HG03159 (cell line): ENCODE measurements at regions not wholly inside any gene's neighbourhood (a gene's known extent, or its start where the extent isn't known, plus 50 kb on each side); places are given as distances from the start of the nearest gene placed in this dataset.

Source experiments
- ATAC-seq: cut with Tn5 transposase; IDR thresholded peaks from one replicate; pipeline ENCODE4 v1.9.1; 2021; ENCODE audit warnings: mild to moderate bottlenecking, moderate library complexity; ENCODE audit not compliant: unreplicated experiment

DNA sequence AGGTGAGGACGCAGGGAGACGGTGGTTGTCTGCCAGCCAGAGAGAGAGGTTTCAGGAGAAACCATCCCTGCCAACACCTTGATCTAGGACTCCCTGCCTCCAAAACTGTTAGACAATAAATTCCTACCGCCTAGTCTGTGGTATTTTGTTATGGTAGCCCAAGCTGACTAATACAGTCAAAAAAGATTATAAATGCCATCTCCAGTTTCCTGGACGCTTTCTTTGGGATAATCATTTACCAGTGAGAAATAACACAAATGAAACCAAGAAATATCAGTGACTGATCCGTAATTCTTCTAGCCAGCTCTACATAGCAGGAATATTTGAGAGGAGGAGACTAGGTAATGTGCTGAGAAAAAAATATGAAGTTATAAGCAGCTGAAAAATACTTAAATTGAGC is 707.8 kb upstream of the LMCD1 start:
- no peak for ATAC-seq

DNA sequence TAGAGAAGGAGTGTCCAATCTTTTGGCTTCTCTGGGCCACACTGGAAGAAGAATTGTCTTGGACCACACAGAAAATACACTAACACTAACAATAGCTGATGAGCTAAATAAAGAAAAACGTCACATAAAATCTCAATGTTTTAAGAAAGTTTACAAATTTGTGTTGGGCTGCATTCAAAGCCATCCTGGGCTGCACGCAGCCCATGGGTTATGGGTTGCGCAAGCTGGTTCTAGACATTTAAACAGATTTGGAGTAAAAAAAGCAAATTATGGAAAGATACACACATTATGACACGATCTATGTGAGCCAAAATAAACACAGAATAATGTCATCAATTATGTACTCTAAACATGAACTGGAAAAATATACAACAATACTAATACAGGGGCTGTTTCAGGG is 703.3 kb upstream of the LMCD1 start:
- no peak for ATAC-seq

DNA sequence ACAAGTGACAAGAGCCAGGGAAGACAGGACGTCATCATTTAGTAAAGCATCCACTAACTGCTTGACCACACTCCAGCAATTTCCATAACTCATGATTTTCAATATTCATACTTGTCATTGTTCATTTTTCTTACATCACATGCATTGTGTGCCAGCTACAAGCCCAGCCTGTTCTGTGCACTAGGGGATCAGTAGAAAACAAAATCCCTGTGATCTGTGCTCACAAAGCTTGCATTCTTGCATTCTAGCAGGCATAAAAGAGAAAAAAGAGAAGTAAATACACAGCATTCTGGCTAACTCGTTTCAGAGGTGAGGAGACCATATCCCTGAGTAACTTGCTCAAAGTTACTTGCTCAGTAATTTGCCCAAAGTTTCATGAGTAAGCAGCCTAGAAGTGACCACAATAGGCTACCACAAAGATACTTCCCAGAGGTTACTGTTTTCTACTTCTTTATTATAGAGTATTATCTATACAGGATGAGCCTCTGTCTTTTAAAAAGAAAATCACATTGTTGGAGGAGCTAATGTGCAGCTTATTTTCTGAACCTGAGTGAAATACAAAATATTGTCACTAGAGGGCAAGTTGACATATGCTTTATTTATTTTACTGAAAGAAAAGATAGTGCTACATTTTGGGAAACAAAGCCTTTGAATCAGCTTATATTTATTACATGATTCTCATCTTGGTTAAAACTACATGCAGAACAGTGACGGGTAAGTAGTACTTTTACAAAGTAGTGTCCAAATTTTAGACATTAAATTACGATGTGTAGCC is 701.4 kb upstream of the LMCD1 start:
- ATAC-seq, result no peak

DNA sequence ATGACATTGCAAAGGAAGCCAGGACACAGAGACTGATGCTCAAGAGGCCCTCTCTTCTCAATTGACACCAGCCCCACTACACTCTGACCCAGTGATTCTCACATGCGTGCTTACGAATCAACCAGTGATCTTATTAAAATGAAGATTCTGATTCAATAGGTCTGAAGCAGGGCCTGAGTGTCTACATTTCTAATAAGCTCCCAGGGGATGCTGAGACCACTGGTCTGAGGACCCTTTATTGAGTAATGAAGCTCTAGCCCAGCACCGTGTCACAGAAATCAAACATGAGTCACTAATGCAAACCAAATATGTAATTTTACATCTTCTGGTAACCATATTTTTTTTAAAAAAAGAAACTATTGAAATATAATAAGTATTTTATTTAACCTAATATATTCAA is 689.1 kb upstream of the LMCD1 start:
- ATAC-seq, result no peak

DNA sequence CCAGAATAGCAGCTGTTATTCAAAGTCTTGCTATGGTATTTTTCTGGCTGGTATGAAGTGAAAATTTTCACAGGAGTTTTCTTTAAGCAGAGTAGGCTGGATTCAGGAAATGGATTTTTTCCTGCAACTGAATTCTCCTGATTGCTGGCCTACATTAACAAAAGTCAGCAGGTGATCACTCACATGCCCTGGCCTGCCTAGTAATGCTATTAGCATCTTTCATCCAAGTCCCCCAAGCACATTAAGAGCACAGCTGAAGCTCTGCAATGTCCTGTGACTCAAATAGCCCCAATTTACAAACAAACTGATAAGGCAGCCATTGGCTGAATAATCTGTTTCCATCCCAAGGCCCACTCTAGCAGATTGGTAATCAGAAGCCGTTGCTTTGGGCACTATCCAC is 688.3 kb upstream of the LMCD1 start:
- ATAC-seq, result no peak

DNA sequence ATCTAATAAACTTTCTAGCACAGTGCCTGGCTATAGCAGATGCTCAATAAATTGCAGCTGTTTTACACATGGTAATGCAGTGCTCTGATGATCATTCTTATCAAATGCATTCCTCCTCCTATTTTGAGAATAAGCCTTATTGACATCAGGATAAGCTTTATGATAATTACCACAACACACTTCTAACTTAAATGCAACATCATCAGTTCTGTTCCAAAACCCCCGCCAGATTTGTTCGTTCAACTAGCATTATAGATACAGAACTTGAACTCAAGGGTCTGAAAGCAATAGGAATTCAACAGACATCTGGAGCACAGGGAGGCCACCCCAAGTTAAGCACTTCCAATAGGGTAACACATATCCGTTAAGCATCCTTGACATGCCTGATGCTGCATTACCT is 684.4 kb upstream of the LMCD1 start:
- no peak for ATAC-seq

DNA sequence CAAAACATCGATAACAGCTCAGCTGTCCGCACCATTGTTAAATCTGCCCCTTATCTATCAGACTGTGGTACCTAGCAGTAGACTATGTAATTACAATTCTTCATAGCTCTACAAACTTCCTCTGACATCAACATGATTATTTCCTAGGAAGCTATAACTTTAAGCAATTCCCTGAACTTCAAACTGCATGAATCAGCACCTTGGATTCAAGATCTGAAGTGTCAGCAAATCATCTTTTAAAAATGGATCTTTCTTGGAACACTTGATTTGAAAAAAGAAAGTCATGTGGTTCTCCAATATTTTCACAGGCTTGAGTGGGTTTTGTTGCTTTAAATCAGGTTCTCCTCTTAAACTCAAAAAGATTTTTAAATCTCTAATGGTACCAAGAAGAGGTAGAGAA is 680.7 kb upstream of the LMCD1 start:
- ATAC-seq, result no peak

DNA sequence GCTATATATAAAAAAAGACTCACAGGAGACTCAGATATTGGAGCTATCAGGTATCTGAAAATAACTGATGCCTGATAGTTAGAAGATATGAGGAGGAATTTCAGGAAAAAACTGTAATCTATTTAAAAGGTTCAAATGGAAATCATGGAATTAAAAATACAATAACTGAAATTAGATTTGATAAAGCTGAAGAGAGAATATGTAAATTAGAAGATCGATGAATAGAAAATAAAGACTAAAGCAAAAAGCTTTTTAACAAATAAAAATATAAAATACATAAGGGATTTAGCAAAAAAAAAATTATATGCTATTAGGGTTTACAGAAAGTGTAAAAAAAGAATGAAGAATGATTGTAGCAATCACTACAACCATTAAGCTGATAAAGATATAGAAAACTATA is 679.8 kb upstream of the LMCD1 start:
- ATAC-seq, result no peak

DNA sequence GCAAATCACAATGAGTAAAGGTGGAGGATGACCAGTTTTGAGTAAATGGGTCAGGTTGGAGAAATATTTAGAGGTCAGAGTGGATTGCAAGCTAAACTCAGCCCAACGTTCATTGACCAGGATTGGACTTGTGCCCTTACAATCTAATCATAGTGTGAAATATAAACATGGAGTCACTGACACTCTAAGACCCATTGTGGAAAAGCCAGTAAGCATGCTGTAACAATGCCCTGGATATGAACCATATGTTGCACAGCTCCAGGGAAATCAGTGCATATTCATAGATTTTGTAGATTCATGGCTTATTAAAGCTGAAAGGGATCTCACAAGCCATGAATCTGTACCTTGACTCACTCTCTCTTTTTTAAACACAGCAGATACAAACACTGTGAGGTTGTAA is 660.2 kb upstream of the LMCD1 start:
- ATAC-seq, result no peak

DNA sequence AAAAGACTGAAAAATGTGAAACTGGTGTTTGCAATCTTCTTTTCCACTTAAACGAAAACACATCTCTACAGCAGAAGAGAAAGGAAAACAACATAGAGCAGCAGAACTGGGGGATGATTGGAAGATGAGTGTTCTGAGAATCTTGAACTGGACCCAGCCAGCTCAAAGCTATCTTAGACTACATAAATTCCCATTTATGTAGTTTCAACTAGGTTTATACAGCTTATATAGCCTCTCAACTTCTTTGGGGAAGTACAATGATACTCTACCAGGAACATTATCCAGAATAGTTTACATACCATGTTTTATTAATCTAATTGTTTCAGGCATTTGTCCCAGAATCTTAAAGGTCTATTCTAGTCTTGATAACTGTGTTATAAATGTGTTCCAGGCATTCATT is 658.2 kb upstream of the LMCD1 start:
- ATAC-seq, result no peak

DNA sequence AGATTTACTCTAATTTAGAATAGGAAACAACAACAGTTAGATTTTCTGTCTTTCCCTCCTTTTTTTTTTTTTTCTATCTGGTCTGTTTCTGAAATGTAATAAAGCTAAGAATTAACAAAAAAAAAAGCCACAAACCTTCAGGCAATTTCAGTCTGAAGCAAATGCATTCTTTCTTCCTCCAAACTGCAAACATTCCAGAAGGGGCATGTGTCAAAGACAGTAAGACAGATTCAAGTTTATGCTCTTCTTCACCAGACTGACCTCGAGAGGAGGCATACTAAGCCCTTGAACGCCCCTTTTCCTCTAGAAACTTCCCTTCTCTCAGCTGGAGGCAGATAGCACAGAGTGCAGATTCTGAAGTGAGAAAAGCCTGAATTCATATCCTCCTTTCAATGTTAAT is 654.6 kb upstream of the LMCD1 start:
- ATAC-seq, result no peak

DNA sequence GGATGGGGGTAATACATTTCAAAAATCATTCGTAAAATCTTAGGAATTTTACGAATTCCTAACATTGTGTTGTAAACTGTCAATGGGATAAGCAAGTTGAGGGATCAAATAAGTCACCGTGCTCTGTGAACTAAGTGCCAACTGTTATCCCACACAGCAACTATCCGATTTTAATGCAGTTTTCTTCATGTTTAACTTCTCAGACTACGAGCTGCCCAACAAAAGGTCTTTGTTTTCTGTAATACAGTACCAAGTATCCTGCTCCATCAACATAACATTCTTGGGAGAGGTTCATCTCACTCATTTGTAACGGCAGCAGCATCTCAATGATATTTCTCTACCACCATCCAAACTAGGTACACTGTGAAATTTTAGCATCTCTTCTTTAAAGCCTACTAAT is 654.1 kb upstream of the LMCD1 start:
- ATAC-seq, result no peak

DNA sequence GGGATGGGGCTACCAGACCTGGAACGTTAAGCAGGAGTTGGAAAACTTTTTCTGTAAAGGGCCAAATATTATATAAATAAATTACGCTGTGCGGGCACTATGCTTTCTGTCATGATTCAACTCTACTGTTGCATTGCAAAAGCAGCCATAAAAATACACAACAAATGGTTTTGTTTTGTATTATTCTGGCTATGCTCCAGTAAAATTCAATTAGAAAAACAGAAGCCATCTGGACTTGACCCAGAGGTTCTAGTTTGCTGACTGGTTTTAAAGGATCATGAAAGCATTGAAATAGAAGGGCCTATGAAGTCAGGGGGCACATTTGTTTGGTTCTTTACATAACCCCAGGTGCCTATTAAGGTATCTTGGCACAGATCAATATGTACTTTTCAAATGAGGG is 647.4 kb upstream of the LMCD1 start:
- ATAC-seq, result no peak

DNA sequence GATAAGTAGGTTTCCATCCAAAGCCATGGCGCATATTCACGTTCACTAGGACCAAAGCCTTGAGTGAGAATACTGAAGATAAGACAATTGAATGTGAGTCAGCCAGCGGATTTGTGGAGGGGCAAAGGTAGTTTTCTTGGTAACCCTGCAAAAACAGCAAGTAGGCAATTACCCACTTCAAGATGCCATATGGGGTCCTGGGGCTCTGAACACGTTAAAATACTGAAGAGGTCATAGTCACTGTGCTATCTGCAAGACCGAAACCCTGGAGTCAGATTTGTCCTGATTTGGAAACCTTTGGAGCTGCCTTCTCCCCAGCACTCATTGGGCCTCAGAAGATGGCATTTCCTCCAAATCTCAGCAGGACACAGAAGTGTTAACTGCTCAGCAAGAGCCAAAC is 646.9 kb upstream of the LMCD1 start:
- ATAC-seq, result no peak

DNA sequence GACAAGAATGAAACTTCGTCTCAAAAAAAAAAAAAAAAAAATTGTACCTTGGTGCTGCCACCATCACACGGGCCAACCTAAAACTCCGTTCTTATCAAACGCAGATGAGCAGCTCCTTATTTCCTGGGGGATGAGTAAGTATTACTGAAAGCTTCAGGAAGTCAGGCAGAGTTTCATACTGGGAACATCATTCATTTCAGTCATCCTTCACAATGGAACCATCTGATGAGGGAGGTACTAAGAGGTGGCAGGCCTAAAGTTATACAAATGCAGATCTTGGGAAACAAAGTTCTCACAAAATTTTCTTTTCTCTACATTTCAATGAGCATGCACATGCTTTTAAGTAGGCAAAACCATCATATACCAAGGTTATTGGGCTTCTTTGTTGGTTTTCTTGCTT is 636.0 kb upstream of the LMCD1 start:
- ATAC-seq, result no peak

DNA sequence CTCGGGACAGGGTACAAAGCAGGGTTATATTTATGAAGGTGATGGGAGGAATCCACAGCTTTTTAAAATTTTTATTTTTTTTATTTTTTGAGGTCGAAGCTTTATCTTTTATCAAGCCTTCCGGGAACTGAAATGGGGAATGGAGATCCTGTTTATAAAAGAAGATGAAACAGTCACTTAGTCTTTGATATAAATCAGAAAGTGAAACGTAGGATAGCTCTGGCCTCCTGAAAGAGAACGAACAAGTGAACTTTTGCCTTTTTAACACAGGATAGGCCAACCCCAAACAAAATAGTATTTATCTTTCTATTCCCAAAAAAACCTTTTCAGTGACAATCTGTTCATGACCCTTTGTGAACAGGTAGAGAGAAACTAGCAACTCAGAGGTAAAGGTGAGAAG is 634.0 kb upstream of the LMCD1 start:
- no peak for ATAC-seq

DNA sequence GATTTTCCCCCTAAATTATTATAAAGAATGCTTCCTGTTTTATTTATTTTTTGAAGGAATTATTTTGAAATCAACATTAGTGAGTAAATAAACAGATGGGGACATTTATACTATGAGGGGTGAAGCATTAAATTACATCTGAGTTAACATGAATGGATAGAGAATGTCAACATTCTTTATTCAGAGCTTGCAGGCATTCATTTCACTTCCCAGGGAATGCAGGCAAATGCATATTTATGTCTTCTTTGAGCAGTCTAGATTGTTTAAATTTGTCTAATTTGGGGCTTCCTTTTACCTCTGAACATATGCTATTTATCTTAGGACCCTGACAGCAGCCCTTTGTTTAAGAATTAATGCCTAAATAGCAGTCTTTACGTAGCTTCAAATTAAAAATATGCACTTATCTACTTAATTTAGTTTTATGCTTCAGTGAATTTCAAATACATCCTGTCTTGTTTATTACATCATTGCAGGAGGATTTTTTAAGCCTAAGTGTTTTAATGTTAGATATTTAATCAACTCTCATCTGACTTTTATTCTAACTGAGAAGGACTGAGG is 630.5 kb upstream of the LMCD1 start:
- no peak for ATAC-seq

DNA sequence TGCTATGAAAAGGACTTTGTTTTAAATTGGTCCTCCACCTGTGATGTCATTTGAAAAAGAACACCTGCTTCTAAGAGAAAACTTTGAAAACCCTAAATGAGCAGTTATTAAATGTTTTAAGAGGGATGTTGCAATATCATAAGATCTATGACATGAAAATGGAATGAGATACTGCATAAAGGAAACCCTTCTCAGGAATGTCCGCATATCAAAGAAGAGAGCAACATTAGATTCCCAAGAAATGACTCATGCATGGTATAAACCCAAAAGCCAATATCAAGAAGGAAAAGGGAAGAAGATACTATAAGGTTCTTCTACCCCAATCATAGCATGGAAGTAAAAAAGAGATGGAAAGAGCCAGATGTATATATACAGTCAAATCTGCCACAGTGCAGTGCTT is 627.5 kb upstream of the LMCD1 start:
- no peak for ATAC-seq

DNA sequence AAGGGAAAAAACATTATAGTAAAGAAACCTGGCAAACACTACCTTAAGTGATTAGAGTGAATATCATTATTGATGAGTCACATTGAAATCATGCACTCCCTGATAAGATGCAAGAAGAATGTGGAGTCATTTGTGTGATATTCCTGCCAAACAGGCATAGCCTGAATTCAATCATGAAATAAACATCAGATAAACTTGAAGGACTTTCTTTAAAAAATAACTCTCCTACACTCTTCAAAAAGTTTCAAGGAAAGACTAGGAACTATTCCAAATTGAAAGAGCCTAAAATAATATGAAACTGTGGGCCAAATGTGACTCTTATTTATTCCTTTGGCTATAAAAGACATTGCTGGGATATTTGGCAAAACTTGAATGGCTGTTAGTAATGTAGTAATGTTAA is 625.7 kb upstream of the LMCD1 start:
- ATAC-seq, result no peak

DNA sequence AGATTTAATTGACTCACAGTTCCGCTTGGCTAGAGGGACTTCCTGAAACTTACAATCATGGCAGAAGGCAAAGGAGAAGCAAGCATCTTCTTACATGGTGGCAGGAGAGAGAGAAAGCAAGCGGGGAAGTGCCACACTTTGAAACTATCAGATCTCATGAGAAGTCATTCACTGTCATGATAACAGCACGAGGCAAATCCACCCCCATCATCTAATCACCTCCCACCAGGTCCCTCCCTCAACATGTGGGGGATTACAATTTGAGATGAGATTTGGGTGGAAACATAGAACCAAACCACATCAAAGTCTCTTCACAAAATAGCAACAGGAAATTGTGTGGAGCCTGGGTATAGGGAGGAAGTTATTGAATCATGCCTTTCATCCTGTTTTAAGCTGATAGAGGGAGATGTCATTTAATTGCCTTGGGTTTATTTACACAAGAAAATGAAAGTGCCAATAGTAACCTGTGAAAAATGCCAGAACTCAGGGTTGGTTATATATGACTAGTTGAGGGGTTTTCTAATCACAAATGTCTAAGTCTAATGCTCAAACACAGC is 624.8 kb upstream of the LMCD1 start:
- ATAC-seq, result no peak

DNA sequence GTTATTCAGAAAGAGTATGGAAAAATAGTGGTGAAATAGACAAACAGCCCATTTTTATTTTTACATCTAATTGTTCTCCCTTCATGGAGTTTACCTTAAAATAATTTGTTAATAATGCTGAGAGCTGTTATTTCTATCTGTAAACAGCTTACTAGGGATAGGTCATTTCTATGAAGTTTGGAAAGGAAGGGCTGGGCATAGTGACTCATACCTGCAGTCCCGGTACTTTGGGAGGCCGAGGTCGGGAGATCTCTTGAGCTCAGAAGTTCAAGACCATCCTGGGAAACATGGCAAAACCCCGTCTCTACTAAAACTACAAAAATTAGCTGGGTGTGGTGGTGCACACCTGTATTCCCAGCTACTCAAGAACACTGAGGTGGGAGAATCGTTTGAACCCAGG is 624.3 kb upstream of the LMCD1 start:
- no peak for ATAC-seq

DNA sequence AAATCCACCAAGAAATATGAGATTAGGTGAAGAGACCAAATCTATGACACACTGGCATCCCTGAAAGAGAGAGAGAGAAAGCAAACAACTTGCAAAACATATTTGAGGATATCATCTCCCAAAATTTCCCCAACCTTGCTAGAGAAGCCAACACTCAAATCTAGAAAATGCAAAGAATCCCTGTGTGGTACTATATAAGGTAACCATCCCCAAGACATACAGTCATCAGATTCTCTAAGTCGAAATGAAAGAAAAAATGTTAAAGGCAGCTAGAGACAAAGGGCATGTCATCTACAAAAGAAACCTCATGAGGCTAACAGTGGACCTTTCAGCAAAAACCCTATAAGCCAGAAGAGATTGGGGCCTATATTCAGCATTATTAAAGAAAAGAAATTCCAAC is 622.1 kb upstream of the LMCD1 start:
- no peak for ATAC-seq

DNA sequence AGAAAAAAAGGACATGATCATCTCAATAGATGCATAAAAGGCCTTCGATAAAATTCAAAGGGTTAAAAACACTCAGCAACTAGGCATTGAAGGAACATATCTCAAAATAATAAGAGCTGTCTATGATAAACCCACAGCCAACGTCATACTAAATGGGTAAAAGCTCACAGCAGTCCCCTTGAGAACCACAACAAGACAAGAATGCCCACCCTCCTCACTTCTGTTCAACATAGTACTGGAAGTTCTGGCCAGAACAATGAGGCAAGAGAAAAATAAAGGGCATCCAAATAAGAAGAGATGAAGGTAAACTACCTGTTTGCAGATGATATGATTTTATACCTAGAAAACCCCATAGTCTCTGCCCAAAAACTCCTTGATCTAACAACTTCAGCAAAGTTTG is 619.7 kb upstream of the LMCD1 start:
- ATAC-seq, result no peak
